PC-3 (cell line): ENCODE measurements at regions not wholly inside any gene's neighbourhood (a gene's known extent, or its start where the extent isn't known, plus 50 kb on each side); places are given as distances from the start of the nearest gene placed in this dataset.

Experiments used
- ATAC-seq: fragments of 200-7000 bp; cut with Tn5 transposase; 2 replicates; pipeline ENCODE4 v1.9.1; 2020; ENCODE audit warnings: mild to moderate bottlenecking, moderate library complexity
- BruUV-seq: library from RNA; stranded (reverse); fragments of 400-500 nt; replicated peaks from 2 replicates; lab custom pipeline; 2021; lab: Mats Ljungman, UMichigan
- CTCF ChIA-PET: fragments of 300-600 bp; sonication (Branson Sonifier 250); formaldehyde crosslinking; loops from one replicate; lab custom pipeline; 2022; ENCODE audit warnings: antibody characterized with exemption; lab: Charles Lee
- POLR2A ChIA-PET: fragments of 300-600 bp; sonication (Branson Sonifier 250); formaldehyde crosslinking; loops from one replicate; lab custom pipeline; 2022; ENCODE audit warnings: antibody characterized with exemption; ENCODE audit not compliant: unreplicated experiment; lab: Charles Lee
- DNase-seq: peaks from one replicate; pipeline ENCODE4 v3.0.0-alpha.2; 2015
- H2AFZ ChIP-seq: fragments of 300-600 bp; sonication (generic); 2 replicates; pipeline ENCODE4 v1.6.0; 2016; ENCODE audit warnings: antibody characterized with exemption, low read length
- H3F3A ChIP-seq: fragments of 300-600 bp; sonication (generic); one replicate; pipeline ENCODE4 v1.6.0; 2017; ENCODE audit warnings: antibody characterized with exemption, low read length, control low read depth, mild to moderate bottlenecking; ENCODE audit not compliant: unreplicated experiment
- H3K27ac ChIP-seq: fragments of 300-600 bp; sonication (generic); 2 replicates; pipeline ENCODE4 v1.5.1; 2016; ENCODE audit warnings: mild to moderate bottlenecking, low read length
- H3K27me3 ChIP-seq: fragments of 300-600 bp; sonication (generic); 2 replicates; pipeline ENCODE4 v1.6.1; 2016; ENCODE audit warnings: low read length, mixed read lengths
- H3K36me3 ChIP-seq: fragments of 300-600 bp; sonication (generic); 2 replicates; pipeline ENCODE4 v1.6.1; 2016; ENCODE audit warnings: low read depth, mixed run types, low read length, mixed read lengths
- H3K4me1 ChIP-seq: fragments of 300-600 bp; sonication (generic); 2 replicates; pipeline ENCODE4 v1.5.1; 2016; ENCODE audit warnings: low read length; ENCODE audit not compliant: insufficient read depth
- H3K4me2 ChIP-seq: fragments of 300-600 bp; sonication (generic); 2 replicates; pipeline ENCODE4 v1.6.0; 2016; ENCODE audit warnings: low read length
- H3K4me3 ChIP-seq: fragments of 300-600 bp; sonication (generic); 2 replicates; pipeline ENCODE4 v1.5.1; 2016; ENCODE audit warnings: mild to moderate bottlenecking, low read length, mixed read lengths
- H3K79me2 ChIP-seq: fragments of 300-600 bp; sonication (generic); 2 replicates; pipeline ENCODE4 v1.6.1; 2017; ENCODE audit warnings: low read length, mixed read lengths
- H3K9ac ChIP-seq: fragments of 300-600 bp; sonication (generic); 2 replicates; pipeline ENCODE4 v1.6.0; 2016; ENCODE audit warnings: mild to moderate bottlenecking, low read length
- H3K9me2 ChIP-seq: fragments of 300-600 bp; sonication (generic); replicated peaks from 2 replicates; pipeline ENCODE4 v1.6.1; 2016; ENCODE audit warnings: mixed run types, low read length, mixed read lengths
- H3K9me3 ChIP-seq: fragments of 300-600 bp; sonication (generic); 2 replicates; pipeline ENCODE4 v1.6.1; 2016; ENCODE audit warnings: low read length, mixed read lengths
- H4K20me1 ChIP-seq: fragments of 300-600 bp; sonication (generic); 2 replicates; pipeline ENCODE4 v1.6.1; 2016; ENCODE audit warnings: low read length, mixed read lengths
- EZH2 ChIP-seq: fragments of 300-600 bp; sonication (generic); IDR thresholded peaks from one replicate; pipeline ENCODE4 v1.6.1; 2017; ENCODE audit warnings: antibody characterized with exemption, mild to moderate bottlenecking, low read length; ENCODE audit not compliant: unreplicated experiment
- EZH2phosphoT487 ChIP-seq: fragments of 300-600 bp; sonication (generic); IDR thresholded peaks from 2 replicates; pipeline ENCODE4 v1.6.1; 2018; ENCODE audit warnings: mild to moderate bottlenecking, antibody characterized with exemption, low read length, borderline replicate concordance
- intact Hi-C: fragments of 100-400 bp; cut with micrococcal nuclease; formaldehyde crosslinking; loops from 2 replicates; pipeline ENCODE4 v1.9.0; 2023
- TF ChIP-seq, protein P1 (sequence below): fragments of 300-600 bp; sonication (generic); conservative IDR thresholded peaks from 2 replicates; pipeline ENCODE4 v1.5.1; 2017; ENCODE audit warnings: antibody characterized with exemption, low read depth, mild to moderate bottlenecking, low read length

GRCh38 chr6:751765-752164, 58.8 kb upstream of the EXOC2 start:
- H3K79me2 ChIP-seq: no peaks in the 10 kb centered on the region

DNA sequence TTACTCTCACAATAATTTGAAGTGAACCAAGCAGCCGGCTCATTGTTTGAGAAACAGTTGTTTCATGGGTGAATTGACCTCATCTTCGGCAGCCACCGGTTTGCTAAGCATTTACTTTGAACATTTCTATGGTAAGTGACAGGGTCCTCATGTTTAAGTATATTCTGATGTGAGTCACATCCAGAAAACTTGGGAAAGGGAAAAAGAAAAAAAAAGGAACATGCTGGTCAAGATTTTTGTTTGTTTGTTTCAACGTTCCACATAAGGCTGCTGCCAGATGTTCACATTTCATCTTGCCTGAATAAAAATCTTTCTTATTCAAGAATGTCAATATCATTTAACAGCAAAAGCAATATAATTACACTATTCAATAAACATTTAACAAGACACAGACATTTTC, 55.0 kb upstream of the EXOC2 start:
- H4K20me1 ChIP-seq: no peaks in the 10 kb centered on the region

More at GRCh38 chr6:751765-752164, 58.8 kb upstream of the EXOC2 start:
- no peaks in the 10 kb centered on the region for H3K9me3 ChIP-seq
- no peak overlapping the region for H3K27ac ChIP-seq
- no peaks in the 10 kb centered on the region for H4K20me1 ChIP-seq
- ChIA-PET POLR2A (no interaction called here), CTCF (no interaction called here)
- no peak overlapping the region for H3K4me2 ChIP-seq
- no peak overlapping the region for H2AFZ ChIP-seq
- H3K4me3 ChIP-seq: no peak overlapping the region
- H3K4me1 ChIP-seq: no peaks in the 10 kb centered on the region
- TF ChIP-seq, protein P1, sequence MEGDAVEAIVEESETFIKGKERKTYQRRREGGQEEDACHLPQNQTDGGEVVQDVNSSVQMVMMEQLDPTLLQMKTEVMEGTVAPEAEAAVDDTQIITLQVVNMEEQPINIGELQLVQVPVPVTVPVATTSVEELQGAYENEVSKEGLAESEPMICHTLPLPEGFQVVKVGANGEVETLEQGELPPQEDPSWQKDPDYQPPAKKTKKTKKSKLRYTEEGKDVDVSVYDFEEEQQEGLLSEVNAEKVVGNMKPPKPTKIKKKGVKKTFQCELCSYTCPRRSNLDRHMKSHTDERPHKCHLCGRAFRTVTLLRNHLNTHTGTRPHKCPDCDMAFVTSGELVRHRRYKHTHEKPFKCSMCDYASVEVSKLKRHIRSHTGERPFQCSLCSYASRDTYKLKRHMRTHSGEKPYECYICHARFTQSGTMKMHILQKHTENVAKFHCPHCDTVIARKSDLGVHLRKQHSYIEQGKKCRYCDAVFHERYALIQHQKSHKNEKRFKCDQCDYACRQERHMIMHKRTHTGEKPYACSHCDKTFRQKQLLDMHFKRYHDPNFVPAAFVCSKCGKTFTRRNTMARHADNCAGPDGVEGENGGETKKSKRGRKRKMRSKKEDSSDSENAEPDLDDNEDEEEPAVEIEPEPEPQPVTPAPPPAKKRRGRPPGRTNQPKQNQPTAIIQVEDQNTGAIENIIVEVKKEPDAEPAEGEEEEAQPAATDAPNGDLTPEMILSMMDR: no peak
- TF ChIP-seq EZH2: no peak
- no peak for TF ChIP-seq EZH2phosphoT487
- no peak for DNase-seq
- H3K27me3 ChIP-seq: peaks cover 69% of the 10 kb centered on the region
- H3F3A ChIP-seq: no peaks in the 10 kb centered on the region
- no peak for ATAC-seq
- H3K36me3 ChIP-seq: no peaks in the 10 kb centered on the region
- no peaks in the 10 kb centered on the region for H3K9me2 ChIP-seq
- intact Hi-C loops: no loop called here
- H3K9ac ChIP-seq: no peak overlapping the region
- BruUV-seq: no TSS peak

DNA sequence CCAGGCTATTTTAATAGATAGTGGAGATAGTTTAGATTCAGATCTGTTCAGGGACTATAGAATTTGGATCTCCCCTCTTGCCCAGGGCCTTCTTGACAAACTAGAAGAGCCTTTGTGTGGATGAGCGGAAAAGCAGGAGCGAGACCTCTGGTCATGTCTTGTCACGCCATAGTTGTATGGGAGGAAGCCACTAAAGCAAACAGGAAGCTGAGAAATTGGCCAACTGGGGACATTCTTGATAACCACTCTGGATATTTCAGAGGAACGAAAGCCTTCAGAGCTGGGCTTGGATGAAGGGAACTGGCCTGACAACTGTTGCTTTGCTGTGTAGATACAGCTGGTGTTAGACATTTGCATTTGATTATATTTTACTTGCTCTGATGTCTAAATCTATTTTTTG, 54.1 kb upstream of the EXOC2 start:
- Histone ChIP-seq H3K9me3 (no peaks in the 10 kb centered on the region), H3K27ac (no peak overlapping the region), H3F3A (no peaks in the 10 kb centered on the region), H3K27me3 (peaks cover 61% of the 10 kb centered on the region), H3K4me1 (no peaks in the 10 kb centered on the region), H3K4me3 (no peak overlapping the region), H2AFZ (no peak overlapping the region), H3K9ac (no peak overlapping the region), H3K36me3 (no peaks in the 10 kb centered on the region), H3K4me2 (no peak overlapping the region), H4K20me1 (no peaks in the 10 kb centered on the region), H3K9me2 (no peaks in the 10 kb centered on the region), H3K79me2 (no peaks in the 10 kb centered on the region)
- ChIA-PET POLR2A (no interaction called here), CTCF (no interaction called here)
- no peak for DNase-seq
- TF ChIP-seq EZH2phosphoT487 (no peak), EZH2 (no peak)
- TF ChIP-seq, protein P1: no peak
- intact Hi-C loops: no loop called here
- no peak for ATAC-seq
- no TSS peak for BruUV-seq

More for the DNA sequence above, 55.0 kb upstream of the EXOC2 start:
- TF ChIP-seq, protein P1: no peak
- TF ChIP-seq EZH2phosphoT487 (no peak), EZH2 (no peak)
- Histone ChIP-seq H3K9me2 (no peaks in the 10 kb centered on the region), H3K27me3 (peaks cover 69% of the 10 kb centered on the region), H2AFZ (no peak overlapping the region), H3K27ac (no peak overlapping the region), H3K36me3 (no peaks in the 10 kb centered on the region), H3K9ac (no peak overlapping the region), H3K4me3 (no peak overlapping the region), H3K79me2 (no peaks in the 10 kb centered on the region), H3K4me2 (no peak overlapping the region), H3F3A (no peaks in the 10 kb centered on the region), H3K4me1 (no peaks in the 10 kb centered on the region), H3K9me3 (no peaks in the 10 kb centered on the region)
- ChIA-PET CTCF (no interaction called here), POLR2A (no interaction called here)
- DNase-seq (no peak), ATAC-seq (no peak)
- intact Hi-C loops: no loop called here
- no TSS peak for BruUV-seq
